ENCODE measurements at regions not wholly inside any gene's neighbourhood (a gene's known extent, or its start where the extent isn't known, plus 50 kb on each side); places are given as distances from the start of the nearest gene placed in this dataset.

- no peak for DNase-seq
These were observed 172.0 kb upstream of the PELI2 start for GRCh38 chr14:55946231-55946630.

- no peak for DNase-seq
These were observed 169.8 kb upstream of the PELI2 start for GRCh38 chr14:55948399-55948798.

GRCh38 chr14:55949708-55950107 lies 168.5 kb upstream of the PELI2 start:
- no peak for DNase-seq

- DNase-seq, result no peak
These were observed 168.1 kb upstream of the PELI2 start for GRCh38 chr14:55950135-55950534.

GRCh38 chr14:55951341-55952206 lies 166.6 kb upstream of the PELI2 start:
- no peak for DNase-seq

- no peak for DNase-seq
These were observed 164.1 kb upstream of the PELI2 start for GRCh38 chr14:55954108-55954507.

GRCh38 chr14:55955175-55955574 lies 163.0 kb upstream of the PELI2 start:
- no peak for DNase-seq

GRCh38 chr14:55957950-55958349 lies 160.3 kb upstream of the PELI2 start:
- DNase-seq, result no peak

- no peak for DNase-seq
These were observed 154.9 kb upstream of the PELI2 start for GRCh38 chr14:55963295-55963694.

- DNase-seq, result no peak
These were observed 154.1 kb upstream of the PELI2 start for GRCh38 chr14:55964091-55964490.

GRCh38 chr14:55964821-55965220 lies 153.4 kb upstream of the PELI2 start:
- DNase-seq, result no peak

- DNase-seq, result no peak
These were observed 152.4 kb upstream of the PELI2 start for GRCh38 chr14:55965851-55966250.

GRCh38 chr14:55968741-55969140 lies 149.5 kb upstream of the PELI2 start:
- no peak for DNase-seq

GRCh38 chr14:55973285-55973800 lies 144.9 kb upstream of the PELI2 start:
- DNase-seq, result no peak

GRCh38 chr14:55973911-55974630 lies 144.1 kb upstream of the PELI2 start:
- no peak for DNase-seq

- no peak for DNase-seq
These were observed 142.8 kb upstream of the PELI2 start for GRCh38 chr14:55975281-55975910.

- DNase-seq, result no peak
These were observed 142.0 kb upstream of the PELI2 start for GRCh38 chr14:55976219-55976618.

GRCh38 chr14:55976655-55977054 lies 141.6 kb upstream of the PELI2 start:
- DNase-seq, result no peak

GRCh38 chr14:55977392-55978150 lies 140.6 kb upstream of the PELI2 start:
- DNase-seq, result no peak

GRCh38 chr14:55979096-55979495 lies 139.1 kb upstream of the PELI2 start:
- DNase-seq, result no peak

GRCh38 chr14:55979781-55980180 lies 138.4 kb upstream of the PELI2 start:
- DNase-seq, result no peak

GRCh38 chr14:55980970-55981369 lies 137.2 kb upstream of the PELI2 start:
- DNase-seq, result no peak

GRCh38 chr14:55986069-55986468 lies 132.1 kb upstream of the PELI2 start:
- no peak for DNase-seq
